H1 (cell line): ENCODE measurements at regions not wholly inside any gene's neighbourhood (a gene's known extent, or its start where the extent isn't known, plus 50 kb on each side); places are given as distances from the start of the nearest gene placed in this dataset.

Experiments used
- CEBPB ChIP-seq: IDR thresholded peaks from 2 replicates; pipeline ENCODE4 v1.6.1; 2012; ENCODE audit warnings: low read depth, low read length
- CTBP2 ChIP-seq: IDR thresholded peaks from 2 replicates; pipeline ENCODE4 v1.7.0; 2011; ENCODE audit warnings: borderline replicate concordance, mild to moderate bottlenecking, moderate library complexity, mixed read lengths, low read length; ENCODE audit not compliant: insufficient read depth, insufficient read length
- CTCF ChIP-seq, 3 experiments: IDR thresholded peaks; 1 replicate in 2 of 3; 2 replicates in 1 of 3; pipeline versions ENCODE4 v1.5.1 to v1.6.1; 2011; ENCODE audit warnings: low read length in 3 of 3, mild to moderate bottlenecking in 3 of 3, inconsistent platforms in 2 of 3, low read depth in 1 of 3, moderate library complexity in 1 of 3; ENCODE audit not compliant: insufficient read depth in 1 of 3; ENCODE audit errors: control extremely low read depth in 1 of 3
- POU5F1 ChIP-seq: IDR thresholded peaks from 2 replicates; pipeline ENCODE4 v1.6.1; 2011; ENCODE audit warnings: low read depth, mild to moderate bottlenecking, low read length, moderate library complexity

GRCh38 chr14:62632771-62633170 lies 412.5 kb downstream of the KCNH5 start:
- TF ChIP-seq CEBPB (no peak), CTCF (IDR thresholded peaks at IDR 0.05; ENCODE audit: control extremely low read depth in 1 of 3, insufficient read depth in 1 of 3, low read depth in 1 of 3, low read length in 3 of 3) (no peak), CTBP2 (no peak), POU5F1 (no peak)
